Mucosa of descending colon (tissue), 3 donors: ENCODE measurements at regions not wholly inside any gene's neighbourhood (a gene's known extent, or its start where the extent isn't known, plus 50 kb on each side); places are given as distances from the start of the nearest gene placed in this dataset.

Experiments
- ATAC-seq: fragments of 200-7000 bp; cut with Tn5 transposase; one replicate; pipeline ENCODE4 v1.9.1; 2020; ENCODE audit warnings: mild to moderate bottlenecking, moderate library complexity
- DNase-seq, 3 donors: peaks; one replicate each; pipeline ENCODE4 v3.0.0-alpha.2; 2020
- H3K36me3 ChIP-seq: fragments of 200-600 bp; one replicate; pipeline ENCODE4 v1.8.0; 2021; ENCODE audit warnings: low read depth, mild to moderate bottlenecking
- H3K4me1 ChIP-seq: fragments of 200-600 bp; one replicate; pipeline ENCODE4 v1.8.0; 2021; ENCODE audit warnings: low read depth, mild to moderate bottlenecking
- H3K4me3 ChIP-seq: fragments of 200-600 bp; one replicate; pipeline ENCODE4 v1.8.0; 2021; ENCODE audit warnings: mild to moderate bottlenecking
- H3K9me3 ChIP-seq: fragments of 200-600 bp; one replicate; pipeline ENCODE4 v1.8.0; 2021; ENCODE audit warnings: mild to moderate bottlenecking
- CTCF ChIP-seq: fragments of 200-600 bp; IDR thresholded peaks from one replicate; pipeline ENCODE4 v1.8.0; 2022; ENCODE audit warnings: antibody characterized with exemption, mild to moderate bottlenecking
- intact Hi-C, 2 donors: fragments of 100-400 bp; cut with DNase I in 1 of 2; cut with micrococcal nuclease in 1 of 2; formaldehyde crosslinking; loops; one replicate each; pipeline versions ENCODE4 v1.11.0 to v1.11.1; 2022; cut with DNase I, micrococcal nuclease
- donor health status: DM: no; HTN: no; CAD: no; lungs with moderate emphysema.
- donor health status: DM: no; HTN: no; CAD: no.
- donor health status: DM: no; HTN: yes; CAD: no.

GRCh38 chr6:170132011-170132521, 158.8 kb downstream of the DLL1 start:
- Histone ChIP-seq H3K36me3 (no peaks in the 10 kb centered on the region), H3K9me3 (no peaks in the 10 kb centered on the region), H3K4me1 (no peaks in the 10 kb centered on the region), H3K4me3 (no peak overlapping the region)
- DNase-seq, result no peak
- intact Hi-C loops, result no loop called here
- no peak for ATAC-seq
- no peak for TF ChIP-seq CTCF

- TF ChIP-seq CTCF, result no peak
- intact Hi-C loops, result no loop called here
- Histone ChIP-seq H3K36me3 (no peaks in the 10 kb centered on the region), H3K4me1 (no peaks in the 10 kb centered on the region), H3K9me3 (no peaks in the 10 kb centered on the region), H3K4me3 (no peak overlapping the region)
- ATAC-seq (no peak), DNase-seq (no peak)
Measured at GRCh38 chr6:170131351-170131750, 159.5 kb downstream of the DLL1 start.

- no peak for TF ChIP-seq CTCF
- DNase-seq, result no peak
- intact Hi-C loops, result no loop called here
- Histone ChIP-seq H3K4me1 (no peaks in the 10 kb centered on the region), H3K9me3 (no peaks in the 10 kb centered on the region), H3K36me3 (no peaks in the 10 kb centered on the region), H3K4me3 (no peak overlapping the region)
- peak; percentile 7 for ATAC-seq
Measured at GRCh38 chr6:170130771-170131241, 160.1 kb downstream of the DLL1 start.

GRCh38 chr6:170130201-170130621, 160.7 kb downstream of the DLL1 start:
- H3K4me3 ChIP-seq, result no peak overlapping the region
- no peaks in the 10 kb centered on the region for H3K4me1 ChIP-seq
- no peaks in the 10 kb centered on the region for H3K9me3 ChIP-seq
- ATAC-seq, result peak; percentile 8
- H3K36me3 ChIP-seq, result no peaks in the 10 kb centered on the region
- DNase-seq, result no peak
- no peak for TF ChIP-seq CTCF
- intact Hi-C loops, result no loop called here

- Histone ChIP-seq H3K4me1 (no peaks in the 10 kb centered on the region), H3K4me3 (no peak overlapping the region), H3K36me3 (no peaks in the 10 kb centered on the region), H3K9me3 (no peaks in the 10 kb centered on the region)
- intact Hi-C loops, result no loop called here
- TF ChIP-seq CTCF, result no peak
- ATAC-seq, result peak; percentile 51
- DNase-seq, result peak in 1 of 3 donors; percentile 38
Measured at GRCh38 chr6:170129691-170130171, 161.1 kb downstream of the DLL1 start.
